Uterus (tissue), 2 donors: ENCODE measurements at regions not wholly inside any gene's neighbourhood (a gene's known extent, or its start where the extent isn't known, plus 50 kb on each side); places are given as distances from the start of the nearest gene placed in this dataset.

ENCODE experiments used
- CTCF ChIP-seq, 4 experiments: fragments of 200-600 bp in 2 of 4; fragments of 450-650 bp in 2 of 4; sonication (generic) in 2 of 4; IDR thresholded peaks; one replicate each; pipeline ENCODE4 v1.5.1; 2016 to 2019; ENCODE audit warnings: antibody characterized with exemption in 4 of 4, mild to moderate bottlenecking in 2 of 4, moderate library complexity in 1 of 4
- POLR2A ChIP-seq, 2 donors: fragments of 450-650 bp; IDR thresholded peaks; one replicate each; pipeline ENCODE4 v1.6.1; 2016; ENCODE audit warnings: antibody characterized with exemption in 2 of 2, mild to moderate bottlenecking in 1 of 2, moderate library complexity in 1 of 2

GRCh38 chr2:234392041-234392615, 104.8 kb downstream of the ARL4C start:
- no peak for TF ChIP-seq CTCF (IDR thresholded peaks at IDR 0.05)
- no peak for TF ChIP-seq POLR2A (IDR thresholded peaks at IDR 0.05)
